D341Med (cell line): ENCODE measurements at regions not wholly inside any gene's neighbourhood (a gene's known extent, or its start where the extent isn't known, plus 50 kb on each side); places are given as distances from the start of the nearest gene placed in this dataset.
"Not testable (repeated sequence)": the region's sequence is repeated elsewhere in the genome, so short reads cannot be mapped to it uniquely, and the experiment has no call there.

Source experiments
- DNase-seq: peaks from one replicate; pipeline ENCODE4 v3.0.0; 2012; ENCODE audit warnings: low spot score

DNA sequence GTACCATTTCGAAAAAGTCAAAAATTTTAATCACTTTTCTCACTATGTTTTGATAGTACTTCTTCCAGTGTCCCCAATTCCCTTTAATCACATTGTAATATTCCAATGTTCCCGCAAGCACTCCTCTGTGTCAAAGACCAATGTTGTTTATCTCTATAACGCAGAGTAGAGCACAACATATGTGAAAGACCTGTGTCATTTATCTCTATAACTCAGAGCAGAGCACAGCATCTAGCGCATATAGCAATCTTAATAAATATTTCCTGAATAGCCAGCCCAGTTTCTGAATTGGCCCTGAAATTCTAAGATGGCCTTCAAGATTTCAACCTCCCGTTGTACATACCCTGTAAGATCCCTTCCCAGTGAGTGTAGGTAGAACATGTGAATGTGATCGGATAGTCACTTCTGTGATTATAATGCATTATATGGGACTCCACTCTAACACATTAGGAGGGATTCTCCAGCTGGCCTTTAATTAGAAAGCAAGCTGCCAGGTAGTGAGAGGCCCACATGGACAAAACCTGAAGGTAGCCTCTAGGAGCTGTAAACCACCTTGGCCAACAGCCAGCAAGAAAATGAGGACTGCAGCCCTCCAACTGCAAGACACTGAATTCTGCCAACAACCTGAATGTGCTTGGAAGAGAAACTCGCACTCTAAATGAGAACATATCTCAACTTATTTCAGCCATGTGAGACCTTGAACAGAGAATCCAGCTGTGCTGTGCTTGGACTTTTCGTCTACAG, 238.8 kb upstream of the SYT10 start:
- no peak for DNase-seq

- DNase-seq, result no peak
These were observed 250.9 kb upstream of the SYT10 start for GRCh38 chr12:33690562-33690961.

DNA sequence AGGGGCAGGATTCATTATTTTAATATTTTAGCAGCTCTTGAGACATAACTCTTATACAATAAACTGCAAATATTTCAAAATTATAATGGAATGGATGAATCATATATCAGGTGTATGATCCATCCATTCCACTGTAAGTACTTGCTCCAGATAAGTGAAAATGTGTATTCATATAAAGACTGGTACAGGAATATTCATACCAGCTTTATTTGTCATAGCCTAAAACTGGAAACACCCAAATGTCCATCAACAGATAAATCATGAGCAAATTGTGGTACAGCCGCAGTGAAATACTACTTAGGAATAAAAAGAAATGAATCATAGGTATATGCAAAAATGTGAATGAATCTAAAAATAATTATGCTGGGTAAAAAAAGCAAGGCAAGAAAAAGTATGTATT, 263.6 kb upstream of the SYT10 start:
- DNase-seq, result no peak

DNA sequence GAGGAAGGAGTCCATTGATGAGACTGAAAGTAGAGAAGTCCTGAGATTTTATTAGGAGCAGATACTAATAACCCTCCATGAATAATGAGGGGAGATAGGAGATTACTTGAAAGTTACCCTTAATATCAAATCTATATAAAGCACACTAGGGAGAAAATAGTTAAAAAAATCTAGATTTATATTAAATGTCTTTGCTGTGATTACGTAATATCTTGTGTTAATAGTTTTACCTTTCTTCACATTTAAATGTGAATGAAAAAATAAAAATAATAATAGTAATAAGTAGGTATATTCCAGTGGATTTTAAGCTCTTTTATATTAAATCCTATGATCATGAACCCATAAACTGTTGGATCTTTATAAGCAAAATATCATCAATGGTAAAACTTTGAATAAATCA, 267.3 kb upstream of the SYT10 start:
- no peak for DNase-seq

DNA sequence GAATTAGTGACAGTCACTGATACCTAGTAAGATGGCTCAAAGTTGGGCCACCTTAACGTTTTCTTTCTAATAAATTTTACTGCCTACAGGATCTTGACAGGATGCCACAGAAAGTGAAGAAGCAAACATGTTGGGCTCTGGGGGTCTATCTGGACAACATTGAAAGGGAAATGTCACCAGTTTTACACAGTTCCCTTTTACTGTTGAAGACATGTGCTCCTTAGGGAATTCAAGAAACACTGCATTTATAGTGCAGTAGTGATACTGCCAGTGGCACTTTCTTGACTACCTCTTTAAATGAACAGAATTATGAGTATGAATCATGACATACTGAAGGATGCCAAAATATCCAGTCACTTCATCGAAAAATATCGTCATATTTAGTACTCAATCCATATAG, 269.3 kb upstream of the SYT10 start:
- DNase-seq, result no peak

DNA sequence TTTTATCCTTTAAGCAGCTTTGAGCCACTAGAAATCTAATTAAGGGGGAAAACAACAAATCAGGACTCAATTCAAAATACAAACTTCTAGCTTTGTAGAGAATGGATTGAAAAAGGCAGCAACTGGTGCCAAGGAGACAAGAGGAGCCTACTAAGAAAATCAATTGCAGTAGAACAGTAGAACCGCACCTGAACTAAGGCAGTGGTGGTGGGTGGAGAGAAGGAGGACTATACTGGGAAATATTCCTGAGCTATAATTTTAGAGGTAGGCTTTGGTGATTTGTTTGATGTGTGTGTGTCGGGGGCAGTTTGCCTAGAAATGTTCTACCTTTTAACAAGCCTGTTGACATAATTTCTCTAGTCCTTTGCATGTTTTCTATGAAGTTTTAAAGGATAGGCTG, 270.9 kb upstream of the SYT10 start:
- DNase-seq, result no peak

- DNase-seq, result no peak
These were observed 279.0 kb upstream of the SYT10 start for GRCh38 chr12:33718631-33719030.

- DNase-seq, result no peak
These were observed 281.9 kb upstream of the SYT10 start for GRCh38 chr12:33721561-33721960.

DNA sequence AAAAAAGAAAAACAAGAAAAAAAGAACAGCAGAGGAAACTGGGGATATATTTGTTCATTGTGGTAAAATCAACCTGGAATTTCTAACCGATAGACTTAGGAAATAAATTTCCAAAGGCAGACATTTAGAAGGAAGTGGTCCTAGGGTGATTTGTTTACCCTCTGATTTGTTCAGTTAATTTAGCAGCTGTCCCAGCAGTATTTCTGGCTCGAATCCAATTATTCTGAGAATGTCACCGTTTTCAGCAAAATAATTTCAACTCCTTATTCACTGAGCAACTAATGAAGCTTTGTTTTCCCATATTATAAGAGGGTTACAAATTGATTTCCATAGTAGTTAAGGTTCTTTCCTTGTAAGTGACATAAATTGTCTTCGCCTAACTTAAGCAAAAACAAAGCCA, 285.2 kb upstream of the SYT10 start:
- DNase-seq, result no peak

GRCh38 chr12:33734871-33735270, 287.4 kb upstream of the ALG10 start:
- DNase-seq, result no peak

DNA sequence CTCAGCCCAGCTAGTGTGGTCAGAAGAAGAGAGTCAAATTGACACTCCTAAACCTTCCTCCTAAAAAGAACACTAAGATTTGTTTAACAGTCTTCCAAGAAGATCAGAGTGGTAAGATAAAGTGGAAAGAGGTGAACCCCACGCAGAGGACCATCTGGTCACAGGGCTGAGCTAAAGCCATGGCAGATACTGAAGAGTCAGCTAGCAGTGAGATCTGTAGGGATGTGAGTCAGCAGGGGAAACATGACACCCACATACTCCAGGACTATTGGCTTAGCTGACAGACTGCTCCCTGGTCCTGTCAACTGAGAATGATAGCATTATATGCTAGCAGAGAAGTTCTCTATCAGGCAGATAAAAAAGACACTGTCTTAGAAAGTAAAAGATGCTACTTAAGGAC, 269.4 kb upstream of the ALG10 start:
- DNase-seq, result no peak

- DNase-seq, result no peak
These were observed 264.6 kb upstream of the ALG10 start for GRCh38 chr12:33757701-33758100.

- no peak for DNase-seq
These were observed 263.0 kb upstream of the ALG10 start for GRCh38 chr12:33759279-33759678.

GRCh38 chr12:33763331-33763730, 259.0 kb upstream of the ALG10 start:
- DNase-seq, result no peak

DNA sequence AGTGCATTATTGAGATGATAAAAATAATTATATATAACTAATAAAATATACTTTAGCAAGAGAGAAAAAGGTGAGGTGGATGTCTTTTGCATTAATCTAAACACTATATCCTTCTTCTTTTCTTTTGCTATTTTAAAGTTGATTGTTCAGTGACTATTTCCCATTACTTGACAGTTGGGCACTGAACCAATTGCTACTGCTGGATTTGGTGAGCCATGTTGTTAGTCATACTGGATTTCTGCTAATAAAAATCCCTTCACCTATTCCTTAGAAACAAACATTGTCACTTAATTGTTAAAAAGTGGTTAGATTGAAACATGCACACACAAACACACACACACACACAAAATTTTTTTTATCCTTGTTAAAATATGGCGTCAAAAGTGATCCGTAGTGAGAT, 251.6 kb upstream of the ALG10 start:
- DNase-seq, result no peak

GRCh38 chr12:33771889-33772288, 250.4 kb upstream of the ALG10 start:
- DNase-seq, result no peak

GRCh38 chr12:33773091-33773490, 249.2 kb upstream of the ALG10 start:
- DNase-seq, result not testable (repeated sequence)

DNA sequence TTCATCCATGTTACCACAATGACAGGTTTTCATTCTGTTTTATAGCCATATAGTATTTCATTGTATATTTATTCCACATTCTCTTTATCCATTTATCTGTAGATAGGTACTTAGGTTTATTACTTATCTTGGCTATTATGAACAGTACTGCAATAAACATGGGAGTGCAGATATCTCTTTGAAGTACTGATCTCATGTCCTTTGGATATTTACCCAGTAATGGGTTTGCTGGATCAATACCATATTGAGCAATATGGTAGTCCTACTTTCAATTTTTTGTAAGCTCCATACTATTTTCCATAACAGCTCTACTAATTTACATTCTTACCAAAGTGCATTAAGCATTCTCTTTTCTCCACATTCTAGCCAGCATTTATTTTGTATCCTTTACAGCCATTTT, 235.8 kb upstream of the ALG10 start:
- no peak for DNase-seq

DNA sequence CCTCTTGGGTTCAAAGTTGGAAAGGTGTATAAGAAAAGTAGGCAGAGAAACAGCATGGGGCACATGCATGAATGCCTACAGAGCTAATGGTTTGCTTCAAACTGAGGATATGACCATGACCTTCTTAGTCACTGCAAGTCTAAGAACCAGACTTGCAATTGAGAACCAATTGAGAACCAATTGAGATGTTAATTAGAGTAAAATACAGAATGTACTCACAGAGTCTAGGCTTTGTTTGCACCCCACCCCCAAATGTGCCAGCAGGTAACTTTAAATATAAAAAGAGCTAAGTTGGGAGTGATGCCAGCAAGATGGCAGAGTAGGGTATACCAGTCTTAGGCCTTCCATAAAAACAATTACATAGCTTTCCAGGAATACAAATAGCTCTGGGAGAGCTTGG, 227.3 kb upstream of the ALG10 start:
- DNase-seq, result no peak

DNA sequence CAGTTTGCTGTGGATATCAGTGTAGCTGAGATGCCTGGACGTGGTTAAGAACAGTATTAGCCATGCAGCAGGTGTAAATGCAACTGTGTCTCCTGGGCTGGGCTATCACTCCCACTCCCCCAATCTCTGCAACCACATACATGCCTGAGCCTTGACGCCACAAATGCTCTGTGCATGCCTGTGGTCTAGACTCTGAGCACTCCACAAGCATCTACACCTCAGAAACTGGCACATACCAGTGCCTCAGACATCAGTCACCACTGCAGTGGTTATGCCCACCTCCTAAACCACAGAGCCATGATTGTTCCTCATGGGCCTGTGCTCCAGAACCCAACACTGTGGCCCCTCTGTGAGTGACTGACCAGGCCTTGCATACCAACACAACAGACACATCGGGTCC, 226.8 kb upstream of the ALG10 start:
- no peak for DNase-seq

DNA sequence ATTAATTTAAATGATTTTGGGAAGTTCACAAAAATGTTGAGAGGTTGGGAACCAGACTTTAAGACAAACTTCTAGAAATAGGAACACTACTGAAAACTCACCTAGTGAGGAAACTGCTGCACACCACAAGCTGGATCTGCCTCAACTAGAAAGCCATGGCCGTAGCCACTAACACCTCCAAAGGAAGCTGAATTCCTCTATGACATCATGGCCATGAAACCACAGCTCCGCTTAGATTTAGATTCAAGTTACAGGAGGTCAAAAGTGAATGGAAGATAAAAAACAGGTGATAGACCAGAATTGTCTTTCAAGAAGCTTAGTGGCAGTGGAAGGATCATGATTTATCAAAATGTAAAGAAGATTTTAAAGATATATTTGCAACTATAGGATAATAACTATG, 208.8 kb upstream of the ALG10 start:
- DNase-seq, result no peak

GRCh38 chr12:33817713-33818112, 204.6 kb upstream of the ALG10 start:
- DNase-seq, result no peak

GRCh38 chr12:33818313-33818712, 204.0 kb upstream of the ALG10 start:
- no peak for DNase-seq

GRCh38 chr12:33825442-33825841, 196.9 kb upstream of the ALG10 start:
- no peak for DNase-seq
